AG04449 (cell line): ENCODE measurements at regions not wholly inside any gene's neighbourhood (a gene's known extent, or its start where the extent isn't known, plus 50 kb on each side); places are given as distances from the start of the nearest gene placed in this dataset.

ENCODE experiments used
- CTCF ChIA-PET: fragments of 350-600 bp; formaldehyde crosslinking; extraction: SDS; loops from one replicate; lab custom pipeline; 2021; ENCODE audit warnings: antibody characterized with exemption; lab: Yijun Ruan, JAX
- POLR2A ChIA-PET: fragments of 400-600, 350-600 bp; formaldehyde crosslinking; extraction: SDS; loops from one replicate; lab custom pipeline; 2020; ENCODE audit warnings: antibody characterized with exemption, inconsistent platforms; lab: Yijun Ruan, JAX
- DNase-seq: peaks from one replicate; pipeline ENCODE4 v3.0.0-alpha.2; 2010; ENCODE audit warnings: low read depth, low spot score
- H3K4me3 ChIP-seq: 2 replicates; pipeline ENCODE4 v1.5.1; 2011; ENCODE audit warnings: low read depth, mild to moderate bottlenecking, control low read depth, low read length
- TF ChIP-seq, protein P1 (sequence below): IDR thresholded peaks from one replicate; pipeline ENCODE4 v1.5.1; 2011; ENCODE audit warnings: mild to moderate bottlenecking, moderate library complexity, low read length, control low read depth, inconsistent platforms; ENCODE audit not compliant: insufficient read depth; ENCODE audit errors: missing control alignments

- TF ChIP-seq, protein P1, sequence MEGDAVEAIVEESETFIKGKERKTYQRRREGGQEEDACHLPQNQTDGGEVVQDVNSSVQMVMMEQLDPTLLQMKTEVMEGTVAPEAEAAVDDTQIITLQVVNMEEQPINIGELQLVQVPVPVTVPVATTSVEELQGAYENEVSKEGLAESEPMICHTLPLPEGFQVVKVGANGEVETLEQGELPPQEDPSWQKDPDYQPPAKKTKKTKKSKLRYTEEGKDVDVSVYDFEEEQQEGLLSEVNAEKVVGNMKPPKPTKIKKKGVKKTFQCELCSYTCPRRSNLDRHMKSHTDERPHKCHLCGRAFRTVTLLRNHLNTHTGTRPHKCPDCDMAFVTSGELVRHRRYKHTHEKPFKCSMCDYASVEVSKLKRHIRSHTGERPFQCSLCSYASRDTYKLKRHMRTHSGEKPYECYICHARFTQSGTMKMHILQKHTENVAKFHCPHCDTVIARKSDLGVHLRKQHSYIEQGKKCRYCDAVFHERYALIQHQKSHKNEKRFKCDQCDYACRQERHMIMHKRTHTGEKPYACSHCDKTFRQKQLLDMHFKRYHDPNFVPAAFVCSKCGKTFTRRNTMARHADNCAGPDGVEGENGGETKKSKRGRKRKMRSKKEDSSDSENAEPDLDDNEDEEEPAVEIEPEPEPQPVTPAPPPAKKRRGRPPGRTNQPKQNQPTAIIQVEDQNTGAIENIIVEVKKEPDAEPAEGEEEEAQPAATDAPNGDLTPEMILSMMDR: no peak
- CTCF ChIA-PET: no interaction called here
Measured at GRCh38 chr4:144564358-144564757, 81.6 kb upstream of the HHIP start.

DNA sequence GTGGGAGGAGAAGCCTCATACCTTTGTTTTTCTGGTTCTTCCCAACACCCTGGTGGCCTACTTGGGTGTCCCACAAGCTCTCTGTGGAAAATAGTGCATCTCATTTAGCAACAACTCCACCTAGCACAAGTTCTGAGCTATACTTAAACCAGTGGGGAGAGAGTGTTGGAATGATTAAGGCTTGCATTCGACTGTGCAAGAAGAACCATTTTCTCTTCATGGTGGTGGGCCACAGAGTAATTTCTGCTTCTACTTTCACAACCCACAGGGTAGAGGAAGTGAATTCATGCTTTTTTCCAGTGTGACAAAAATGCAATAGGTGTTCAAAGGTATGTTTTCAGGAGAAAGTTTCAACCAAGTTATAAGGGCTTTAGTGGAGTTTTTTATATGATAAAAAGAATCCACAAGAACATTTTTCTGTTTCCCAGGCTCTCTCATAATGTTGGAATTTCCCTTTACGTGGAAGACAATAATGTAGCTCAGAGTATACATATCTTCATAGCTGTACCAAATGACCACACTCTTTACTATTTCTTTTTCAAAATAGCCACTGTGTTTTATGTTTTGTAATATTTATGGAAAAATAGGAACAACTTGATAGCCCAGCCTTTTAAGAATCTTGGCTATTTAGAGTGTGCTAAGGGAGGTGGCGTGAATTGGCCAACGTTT is 80.3 kb upstream of the HHIP start:
- DNase-seq: no peak
- POLR2A ChIA-PET: interaction anchor here (1.2 kb wide), 1 partner anchor 80 kb away, joined by 3 read pairs; the partner anchor contains the start of gene HHIP
- H3K4me3 ChIP-seq: no peak overlapping the region
- CTCF ChIA-PET: interaction anchor here (0.8 kb wide), 1 partner anchor 405 kb away, joined by 3 read pairs; no protein-coding TSS in a partner anchor
- TF ChIP-seq, protein P1: no peak

More at GRCh38 chr4:144564358-144564757, 81.6 kb upstream of the HHIP start:
- H3K4me3 ChIP-seq: no peak overlapping the region
- POLR2A ChIA-PET: no interaction called here
- no peak for DNase-seq

DNA sequence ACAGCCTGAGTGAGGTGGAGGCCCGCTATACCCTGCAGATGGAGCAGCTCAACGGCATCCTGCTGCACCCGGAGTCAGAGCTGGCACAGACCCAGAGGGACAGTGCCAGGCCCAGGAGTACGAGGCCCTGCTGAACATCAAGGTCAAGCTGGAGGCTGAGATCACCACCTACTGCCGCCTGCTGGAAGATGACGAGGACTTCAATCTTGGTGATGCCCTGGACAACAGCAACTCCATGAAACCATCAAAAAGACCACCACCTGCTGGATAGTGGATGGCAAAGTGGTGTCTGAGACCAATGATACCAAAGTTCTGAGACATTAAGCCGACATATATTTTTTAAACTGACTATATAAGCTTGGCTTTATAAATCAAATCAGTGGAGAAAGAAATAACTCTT is 73.3 kb upstream of the HHIP start:
- CTCF ChIA-PET: no interaction called here
- POLR2A ChIA-PET: no interaction called here
- TF ChIP-seq, protein P1: no peak
- no peak for DNase-seq
- no peak overlapping the region for H3K4me3 ChIP-seq

- POLR2A ChIA-PET: no interaction called here
- CTCF ChIA-PET: no interaction called here
- TF ChIP-seq, protein P1: no peak
- H3K4me3 ChIP-seq: no peak overlapping the region
- no peak for DNase-seq
Measured at GRCh38 chr4:144574000-144574399, 72.0 kb upstream of the HHIP start.

GRCh38 chr4:144574509-144574908 is 71.4 kb upstream of the HHIP start:
- DNase-seq: no peak
- TF ChIP-seq, protein P1: no peak
- ChIA-PET CTCF (no interaction called here), POLR2A (no interaction called here)
- no peak overlapping the region for H3K4me3 ChIP-seq

DNA sequence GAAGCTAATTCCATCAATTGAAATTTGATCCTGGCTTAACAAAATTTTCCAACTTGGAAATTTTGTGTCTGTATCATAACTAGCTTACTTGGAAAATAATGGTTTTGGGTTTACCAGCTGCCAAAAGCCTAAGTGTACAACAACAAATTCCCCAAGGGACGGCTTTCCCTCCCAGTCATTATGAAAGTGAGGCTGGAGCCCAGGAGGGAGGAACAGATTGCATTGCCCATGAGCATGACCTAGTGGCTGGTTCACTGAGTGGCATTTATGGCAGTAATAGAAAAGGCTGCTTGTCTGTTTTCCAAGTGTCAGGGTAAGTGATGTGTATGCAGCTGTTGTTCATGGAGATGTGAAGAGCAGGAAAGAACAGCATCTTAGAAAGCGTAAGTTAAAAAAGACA is 70.8 kb upstream of the HHIP start:
- DNase-seq: no peak
- TF ChIP-seq, protein P1: no peak
- ChIA-PET POLR2A (interaction anchor here (0.7 kb wide), 1 partner anchor 522 kb away, joined by 3 read pairs; no protein-coding TSS in a partner anchor), CTCF (no interaction called here)
- H3K4me3 ChIP-seq: no peak overlapping the region
